Uterus (tissue), 2 donors: ENCODE measurements at regions not wholly inside any gene's neighbourhood (a gene's known extent, or its start where the extent isn't known, plus 50 kb on each side); places are given as distances from the start of the nearest gene placed in this dataset.

Experiments
- POLR2A ChIP-seq, 2 donors: fragments of 450-650 bp; IDR thresholded peaks; one replicate each; pipeline ENCODE4 v1.6.1; 2016; ENCODE audit warnings: antibody characterized with exemption in 2 of 2, mild to moderate bottlenecking in 1 of 2, moderate library complexity in 1 of 2
- TF ChIP-seq, protein P1 (sequence below), 4 experiments: fragments of 200-600 bp in 2 of 4; fragments of 450-650 bp in 2 of 4; sonication (generic) in 2 of 4; IDR thresholded peaks; one replicate each; pipeline ENCODE4 v1.5.1; 2016 to 2019; ENCODE audit warnings: antibody characterized with exemption in 4 of 4, mild to moderate bottlenecking in 2 of 4, moderate library complexity in 1 of 4

DNA sequence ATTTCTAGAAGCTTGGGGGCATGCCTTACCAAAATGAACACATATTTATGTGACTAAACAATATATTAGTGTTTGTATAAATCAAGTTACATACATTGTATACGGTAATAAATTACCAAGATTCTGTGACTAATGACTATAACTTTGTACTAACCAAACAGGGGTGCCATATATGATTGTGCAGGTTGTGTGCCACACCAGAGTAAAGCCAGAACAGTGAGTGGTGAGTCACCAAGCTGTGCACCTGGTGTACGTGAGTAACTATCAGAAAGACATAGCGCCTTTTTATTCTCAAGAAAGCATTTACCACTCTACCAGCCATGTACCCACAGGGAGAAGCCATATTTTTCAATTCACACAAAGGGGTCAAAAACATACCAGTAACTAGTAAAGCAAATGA lies 453.2 kb upstream of the PIK3C3 start:
- TF ChIP-seq, protein P1, sequence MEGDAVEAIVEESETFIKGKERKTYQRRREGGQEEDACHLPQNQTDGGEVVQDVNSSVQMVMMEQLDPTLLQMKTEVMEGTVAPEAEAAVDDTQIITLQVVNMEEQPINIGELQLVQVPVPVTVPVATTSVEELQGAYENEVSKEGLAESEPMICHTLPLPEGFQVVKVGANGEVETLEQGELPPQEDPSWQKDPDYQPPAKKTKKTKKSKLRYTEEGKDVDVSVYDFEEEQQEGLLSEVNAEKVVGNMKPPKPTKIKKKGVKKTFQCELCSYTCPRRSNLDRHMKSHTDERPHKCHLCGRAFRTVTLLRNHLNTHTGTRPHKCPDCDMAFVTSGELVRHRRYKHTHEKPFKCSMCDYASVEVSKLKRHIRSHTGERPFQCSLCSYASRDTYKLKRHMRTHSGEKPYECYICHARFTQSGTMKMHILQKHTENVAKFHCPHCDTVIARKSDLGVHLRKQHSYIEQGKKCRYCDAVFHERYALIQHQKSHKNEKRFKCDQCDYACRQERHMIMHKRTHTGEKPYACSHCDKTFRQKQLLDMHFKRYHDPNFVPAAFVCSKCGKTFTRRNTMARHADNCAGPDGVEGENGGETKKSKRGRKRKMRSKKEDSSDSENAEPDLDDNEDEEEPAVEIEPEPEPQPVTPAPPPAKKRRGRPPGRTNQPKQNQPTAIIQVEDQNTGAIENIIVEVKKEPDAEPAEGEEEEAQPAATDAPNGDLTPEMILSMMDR (IDR thresholded peaks at IDR 0.05): no peak
- no peak for TF ChIP-seq POLR2A (IDR thresholded peaks at IDR 0.05)
